K562 (cell line): ENCODE measurements at regions not wholly inside any gene's neighbourhood (a gene's known extent, or its start where the extent isn't known, plus 50 kb on each side); places are given as distances from the start of the nearest gene placed in this dataset.

Experiments
- DPF2 ChIP-seq: fragments of 450-650 bp; IDR thresholded peaks from 2 replicates; pipeline ENCODE4 v1.6.1; 2016
- HNRNPLL ChIP-seq: fragments of 200-400 bp; formaldehyde crosslinking; IDR thresholded peaks from 2 replicates; pipeline ENCODE4 v1.6.1; 2017; ENCODE audit warnings: low read length, low read depth, mild to moderate bottlenecking; ENCODE audit not compliant: poor library complexity, severe bottlenecking
- NBN ChIP-seq: fragments of 450-650 bp; IDR thresholded peaks from 2 replicates; pipeline ENCODE4 v1.6.1; 2016; ENCODE audit warnings: low read depth, mild to moderate bottlenecking
- POLR2AphosphoS2 ChIP-seq: IDR thresholded peaks from 2 replicates; pipeline ENCODE4 v1.6.1; 2012; ENCODE audit warnings: low read length, improper control_type of control experiment
- SIX5 ChIP-seq, 2 experiments: IDR thresholded peaks; 2 replicates each; pipeline ENCODE4 v1.6.1; 2011; ENCODE audit warnings: low read length in 2 of 2, borderline replicate concordance in 1 of 2, low read depth in 1 of 2, mild to moderate bottlenecking in 1 of 2, moderate library complexity in 1 of 2; ENCODE audit not compliant: insufficient read depth in 1 of 2
- SNRNP70 ChIP-seq: fragments of 200-400 bp; formaldehyde crosslinking; optimal IDR thresholded peaks from 2 replicates; pipeline ENCODE3; 2017; ENCODE audit warnings: low read depth, low read length
- ZNF79 ChIP-seq: fragments of 250-450 bp; sonication (Bioruptor Pico); IDR thresholded peaks from 2 replicates; pipeline ENCODE4 v1.4.0; 2020; ENCODE audit warnings: low read depth, mild to moderate bottlenecking, moderate library complexity
- TF ChIP-seq, protein P1 (sequence below), 3 experiments: IDR thresholded peaks in 2 of 3; conservative IDR thresholded peaks in 1 of 3; 2 replicates each; pipeline ENCODE4 v1.5.1; 2011 to 2012; ENCODE audit warnings: low read length in 3 of 3, mild to moderate bottlenecking in 3 of 3, control low read depth in 2 of 3, improper control_type of control experiment in 1 of 3, inconsistent platforms in 1 of 3, low read depth in 1 of 3, mixed read lengths in 1 of 3, moderate library complexity in 1 of 3; ENCODE audit not compliant: insufficient read depth in 2 of 3

DNA sequence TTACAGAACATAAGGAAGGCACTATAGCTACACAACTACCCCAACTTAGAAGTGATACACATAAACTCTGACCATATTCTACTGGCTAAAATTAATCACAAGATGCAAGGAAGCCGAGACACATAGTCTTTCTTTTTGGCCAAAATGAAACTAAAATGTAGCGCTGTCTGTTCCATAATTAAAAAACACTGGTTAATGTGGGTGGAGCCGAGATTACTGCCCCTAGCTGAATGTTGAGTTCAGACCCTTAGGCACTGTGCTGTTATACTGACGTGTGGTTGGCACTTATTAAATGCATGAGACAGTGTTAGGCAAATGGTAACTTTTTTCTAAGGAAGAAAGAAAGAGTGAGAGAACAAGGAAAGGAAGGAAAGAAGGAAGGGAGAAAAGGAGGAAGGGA lies 254.6 kb upstream of the RND3 start:
- TF ChIP-seq, protein P1, sequence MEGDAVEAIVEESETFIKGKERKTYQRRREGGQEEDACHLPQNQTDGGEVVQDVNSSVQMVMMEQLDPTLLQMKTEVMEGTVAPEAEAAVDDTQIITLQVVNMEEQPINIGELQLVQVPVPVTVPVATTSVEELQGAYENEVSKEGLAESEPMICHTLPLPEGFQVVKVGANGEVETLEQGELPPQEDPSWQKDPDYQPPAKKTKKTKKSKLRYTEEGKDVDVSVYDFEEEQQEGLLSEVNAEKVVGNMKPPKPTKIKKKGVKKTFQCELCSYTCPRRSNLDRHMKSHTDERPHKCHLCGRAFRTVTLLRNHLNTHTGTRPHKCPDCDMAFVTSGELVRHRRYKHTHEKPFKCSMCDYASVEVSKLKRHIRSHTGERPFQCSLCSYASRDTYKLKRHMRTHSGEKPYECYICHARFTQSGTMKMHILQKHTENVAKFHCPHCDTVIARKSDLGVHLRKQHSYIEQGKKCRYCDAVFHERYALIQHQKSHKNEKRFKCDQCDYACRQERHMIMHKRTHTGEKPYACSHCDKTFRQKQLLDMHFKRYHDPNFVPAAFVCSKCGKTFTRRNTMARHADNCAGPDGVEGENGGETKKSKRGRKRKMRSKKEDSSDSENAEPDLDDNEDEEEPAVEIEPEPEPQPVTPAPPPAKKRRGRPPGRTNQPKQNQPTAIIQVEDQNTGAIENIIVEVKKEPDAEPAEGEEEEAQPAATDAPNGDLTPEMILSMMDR (IDR thresholded peaks at IDR 0.05 in 2 of 3, conservative IDR thresholded peaks at IDR 0.05 in 1 of 3; ENCODE audit: insufficient read depth in 2 of 3, low read depth in 1 of 3, low read length in 3 of 3): no peak
- TF ChIP-seq HNRNPLL (no peak), DPF2 (no peak), SNRNP70 (no peak), ZNF79 (no peak), NBN (no peak), POLR2AphosphoS2 (no peak), SIX5 (IDR thresholded peaks at IDR 0.05; ENCODE audit: borderline replicate concordance in 1 of 2, insufficient read depth in 1 of 2, low read depth in 1 of 2, low read length in 2 of 2) (no peak)
